Dendritic cell treated with granulocyte-macrophage colony-stimulating factor and Interleukin-4, amounts not matched to agents 40 ng/mL and 50 ng/mL, for 4 days (primary cell): ENCODE measurements at regions not wholly inside any gene's neighbourhood (a gene's known extent, or its start where the extent isn't known, plus 50 kb on each side); places are given as distances from the start of the nearest gene placed in this dataset.
"Not testable (repeated sequence)": the region's sequence is repeated elsewhere in the genome, so short reads cannot be mapped to it uniquely, and the experiment has no call there.

Source experiments
- H3K27ac Mint-ChIP-seq: one replicate; pipeline ENCODE4 v1.8.0; 2022; ENCODE audit warnings: mild to moderate bottlenecking, mixed read lengths
- H3K27me3 Mint-ChIP-seq: one replicate; pipeline ENCODE4 v1.8.0; 2022; ENCODE audit warnings: mild to moderate bottlenecking, mixed read lengths
- H3K36me3 Mint-ChIP-seq: one replicate; pipeline ENCODE4 v1.8.0; 2022; ENCODE audit warnings: low read depth, mixed read lengths
- H3K4me1 Mint-ChIP-seq: one replicate; pipeline ENCODE4 v1.8.0; 2022; ENCODE audit warnings: low read depth, mixed read lengths
- H3K4me3 Mint-ChIP-seq: one replicate; pipeline ENCODE4 v1.8.0; 2022; ENCODE audit warnings: mild to moderate bottlenecking, moderate library complexity, mixed read lengths
- H3K9me3 Mint-ChIP-seq: one replicate; pipeline ENCODE4 v1.8.0; 2022; ENCODE audit warnings: mixed read lengths
- intact Hi-C: fragments of 100-400 bp; cut with micrococcal nuclease; formaldehyde crosslinking; loops from one replicate; pipeline ENCODE4 v1.15.0; 2022

DNA sequence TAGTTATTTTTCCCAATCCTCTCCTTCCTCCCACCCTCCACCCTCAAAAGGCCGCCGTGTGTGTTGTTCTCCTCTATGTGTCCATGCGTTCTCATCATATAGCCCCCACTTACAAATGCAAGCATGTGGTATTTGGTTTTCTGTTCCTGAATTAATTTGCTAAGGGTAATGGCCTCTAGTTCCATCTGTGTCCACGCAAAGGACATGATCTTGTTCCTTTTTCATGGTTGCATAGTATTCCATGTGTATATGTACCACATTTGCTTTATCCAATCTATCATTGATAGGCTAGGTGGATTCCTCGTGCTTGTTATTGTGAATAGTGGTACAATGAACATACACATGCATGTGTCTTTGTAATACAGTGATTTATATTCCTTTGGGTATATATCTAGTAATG, 1193.7 kb downstream of the RPA4 start:
- Mint-ChIP-seq H3K27me3 (no peaks in the 10 kb centered on the region), H3K4me3 (no peak overlapping the region), H3K9me3 (no peaks in the 10 kb centered on the region), H3K27ac (no peak overlapping the region), H3K36me3 (no peaks in the 10 kb centered on the region), H3K4me1 (no peaks in the 10 kb centered on the region)
- intact Hi-C loops: no loop called here

DNA sequence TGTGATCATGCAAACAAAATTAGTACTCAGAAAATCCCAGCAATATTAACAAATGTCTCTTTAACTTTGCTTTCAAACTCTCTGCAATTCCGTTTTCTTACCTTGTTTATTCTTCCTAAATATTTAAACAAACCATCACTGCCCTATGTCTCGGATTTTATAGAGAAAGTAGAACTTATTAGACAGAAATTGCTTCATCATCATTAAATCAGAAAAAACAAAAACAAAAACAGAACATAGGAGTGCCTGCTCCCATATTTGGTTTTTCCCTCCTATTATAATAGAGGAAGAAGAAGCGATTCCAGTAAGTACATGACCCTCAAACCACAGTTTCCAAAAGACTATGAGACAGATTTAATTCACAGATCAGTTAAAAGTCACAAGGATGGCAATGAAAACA, 1228.0 kb downstream of the RPA4 start:
- intact Hi-C loops: no loop called here
- no peak overlapping the region for H3K4me3 Mint-ChIP-seq
- no peaks in the 10 kb centered on the region for H3K36me3 Mint-ChIP-seq
- no peak overlapping the region for H3K27ac Mint-ChIP-seq
- no peaks in the 10 kb centered on the region for H3K27me3 Mint-ChIP-seq
- no peaks in the 10 kb centered on the region for H3K4me1 Mint-ChIP-seq
- peaks cover 9% of the 10 kb centered on the region for H3K9me3 Mint-ChIP-seq

DNA sequence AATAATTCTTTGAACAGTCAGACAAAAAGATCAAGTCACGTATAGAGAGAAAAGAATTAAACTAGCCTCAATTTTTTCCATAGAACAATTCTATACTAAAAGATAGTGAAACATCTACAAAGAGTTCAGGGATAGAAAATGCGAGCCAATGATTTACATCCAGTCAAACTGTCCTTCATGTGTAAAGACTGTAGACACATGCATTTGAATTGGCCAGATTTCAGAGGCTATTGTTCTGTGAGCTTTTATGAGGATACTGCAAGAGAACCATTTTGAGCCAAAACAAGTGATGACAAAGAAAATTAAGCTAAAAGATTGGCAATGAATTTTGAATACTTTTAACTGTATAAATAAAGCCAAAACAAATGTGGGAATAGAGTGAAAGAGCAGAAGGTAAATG, 1230.3 kb downstream of the RPA4 start:
- intact Hi-C loops: no loop called here
- Mint-ChIP-seq H3K36me3 (no peaks in the 10 kb centered on the region), H3K9me3 (peaks cover 9% of the 10 kb centered on the region), H3K4me3 (no peak overlapping the region), H3K4me1 (no peaks in the 10 kb centered on the region), H3K27ac (no peak overlapping the region), H3K27me3 (no peaks in the 10 kb centered on the region)

DNA sequence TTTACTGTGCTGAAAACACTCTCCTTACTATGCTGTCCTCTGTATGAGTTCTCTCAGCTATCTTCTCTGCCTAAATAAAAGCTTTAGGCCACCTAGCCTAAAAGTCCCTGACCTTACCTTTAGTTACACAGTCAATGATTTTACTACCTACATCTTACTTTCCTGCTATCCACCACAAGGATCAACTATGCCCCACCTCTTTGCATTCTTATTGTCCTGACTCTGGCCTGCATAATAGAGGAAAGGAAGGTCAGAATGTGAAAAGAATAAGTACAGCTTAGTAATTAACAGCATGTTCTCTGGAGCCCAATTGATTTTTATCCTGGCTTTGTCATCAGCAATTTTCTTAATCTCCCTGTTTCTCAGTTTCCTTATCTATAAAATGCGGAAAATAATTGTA, 1257.8 kb downstream of the RPA4 start:
- Mint-ChIP-seq H3K4me1 (no peaks in the 10 kb centered on the region), H3K36me3 (no peaks in the 10 kb centered on the region), H3K27me3 (no peaks in the 10 kb centered on the region), H3K9me3 (peaks cover 21% of the 10 kb centered on the region), H3K4me3 (no peak overlapping the region), H3K27ac (no peak overlapping the region)
- intact Hi-C loops: no loop called here

DNA sequence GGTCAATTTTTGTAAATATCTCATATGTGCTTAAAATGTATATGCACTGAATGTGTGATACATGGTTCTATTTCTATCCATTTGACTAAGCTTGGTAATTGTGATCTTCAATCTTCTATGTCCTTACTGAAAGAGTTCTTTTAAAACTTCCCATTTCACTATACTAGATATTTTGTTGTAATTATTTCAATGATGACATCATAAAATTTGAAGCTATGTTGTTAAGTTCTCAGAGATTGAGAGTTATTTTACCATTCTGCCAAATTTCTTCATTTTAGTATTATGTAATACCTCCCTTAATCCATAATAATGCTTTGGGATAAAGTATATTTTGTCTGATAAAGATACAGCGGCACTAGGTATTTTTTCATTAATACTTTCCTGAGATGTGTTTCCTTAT, 1307.3 kb downstream of the RPA4 start:
- Mint-ChIP-seq H3K36me3 (no peaks in the 10 kb centered on the region), H3K4me1 (no peaks in the 10 kb centered on the region), H3K9me3 (no peaks in the 10 kb centered on the region), H3K27me3 (no peaks in the 10 kb centered on the region), H3K4me3 (no peak overlapping the region), H3K27ac (no peak overlapping the region)
- intact Hi-C loops: no loop called here

DNA sequence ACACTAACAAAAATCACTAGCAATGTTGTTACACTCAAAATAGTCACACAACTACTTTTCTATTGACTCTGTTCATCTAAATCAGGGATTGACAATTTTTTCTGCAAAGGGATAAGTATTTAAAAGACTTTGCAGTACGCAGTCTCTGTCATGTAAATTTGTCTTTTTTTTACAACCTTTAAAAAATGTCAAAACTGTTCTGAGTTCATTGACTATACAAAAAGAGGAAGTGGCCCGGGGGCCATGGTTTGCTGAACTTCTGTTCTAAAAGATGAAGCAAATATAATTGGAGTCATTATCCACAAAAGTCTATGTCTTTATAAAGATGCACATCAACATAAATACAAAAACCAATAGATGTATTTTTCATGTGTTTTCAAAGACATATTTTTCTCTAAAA, 1310.3 kb downstream of the RPA4 start:
- peaks cover 7% of the 10 kb centered on the region for H3K9me3 Mint-ChIP-seq

DNA sequence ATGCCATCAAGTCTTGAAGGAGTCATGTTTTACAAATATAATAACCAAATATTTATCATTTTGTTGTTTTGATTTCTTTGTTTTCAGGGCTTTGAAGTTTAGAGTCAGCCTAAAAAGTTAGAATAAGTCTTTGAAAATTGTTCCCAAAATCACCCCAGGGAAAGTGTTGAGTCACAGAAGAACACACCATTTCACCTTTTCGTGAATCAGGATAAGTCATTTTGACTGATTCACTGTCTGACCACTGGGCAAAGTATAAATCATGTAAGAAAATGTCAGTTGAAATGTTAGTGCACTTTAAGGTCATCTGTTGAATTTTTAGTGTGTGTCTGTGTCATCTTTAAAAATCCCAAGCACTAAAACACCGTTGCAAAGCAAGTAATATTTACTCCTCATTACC, 1320.1 kb downstream of the RPA4 start:
- Mint-ChIP-seq H3K27me3 (no peaks in the 10 kb centered on the region), H3K36me3 (no peaks in the 10 kb centered on the region), H3K4me1 (no peaks in the 10 kb centered on the region), H3K4me3 (no peak overlapping the region), H3K27ac (no peak overlapping the region), H3K9me3 (peaks cover 19% of the 10 kb centered on the region)
- intact Hi-C loops: no loop called here

More for the DNA sequence above, 1310.3 kb downstream of the RPA4 start:
- no peak overlapping the region for H3K27ac Mint-ChIP-seq
- H3K4me1 Mint-ChIP-seq: no peaks in the 10 kb centered on the region
- H3K4me3 Mint-ChIP-seq: no peak overlapping the region
- no peaks in the 10 kb centered on the region for H3K36me3 Mint-ChIP-seq
- H3K27me3 Mint-ChIP-seq: no peaks in the 10 kb centered on the region
- intact Hi-C loops: no loop called here

DNA sequence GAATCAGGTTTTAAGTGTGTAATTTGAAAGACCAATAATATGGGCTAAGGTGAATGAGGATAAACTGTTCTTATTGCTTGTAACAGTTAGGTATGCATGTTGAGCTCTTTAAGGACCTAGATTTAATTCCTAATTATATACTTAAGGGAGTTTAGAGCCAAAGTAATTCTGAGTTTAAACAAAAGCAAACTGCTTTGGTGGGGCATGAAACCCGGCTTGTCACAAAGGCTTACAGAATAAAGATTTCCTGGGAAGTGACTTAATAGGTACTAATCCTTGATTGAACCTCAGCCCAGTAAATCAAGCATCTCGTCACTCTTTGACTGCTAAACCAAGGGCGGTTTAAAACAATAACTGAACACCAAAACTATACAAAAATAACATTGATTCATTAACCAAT, 1324.2 kb downstream of the RPA4 start:
- intact Hi-C loops: no loop called here
- H3K9me3 Mint-ChIP-seq: peaks cover 33% of the 10 kb centered on the region
- no peaks in the 10 kb centered on the region for H3K27me3 Mint-ChIP-seq
- no peaks in the 10 kb centered on the region for H3K36me3 Mint-ChIP-seq
- H3K4me3 Mint-ChIP-seq: no peak overlapping the region
- no peak overlapping the region for H3K27ac Mint-ChIP-seq
- no peaks in the 10 kb centered on the region for H3K4me1 Mint-ChIP-seq

DNA sequence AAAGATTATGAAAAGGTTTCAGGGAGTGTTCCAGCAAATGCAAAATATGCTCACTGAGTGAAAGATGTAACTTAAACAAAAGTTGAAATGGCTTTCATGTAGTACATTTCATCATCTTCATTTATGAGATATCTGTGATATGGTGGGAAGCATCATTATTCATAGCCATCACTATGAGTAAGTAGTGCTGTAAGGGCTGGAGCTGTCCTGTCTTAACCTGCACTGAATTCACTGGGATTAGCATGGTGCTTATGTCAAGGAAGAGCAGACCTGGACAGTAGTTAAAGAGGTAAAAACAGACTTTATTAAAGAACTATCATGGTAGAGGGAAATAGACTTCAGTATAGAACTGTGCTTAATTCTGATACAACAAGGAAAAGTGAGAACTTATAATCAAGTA, 1347.3 kb downstream of the RPA4 start:
- intact Hi-C loops: no loop called here
- H3K4me3 Mint-ChIP-seq: no peak overlapping the region
- no peaks in the 10 kb centered on the region for H3K4me1 Mint-ChIP-seq
- H3K36me3 Mint-ChIP-seq: no peaks in the 10 kb centered on the region
- no peaks in the 10 kb centered on the region for H3K27me3 Mint-ChIP-seq
- H3K27ac Mint-ChIP-seq: no peak overlapping the region
- no peaks in the 10 kb centered on the region for H3K9me3 Mint-ChIP-seq

DNA sequence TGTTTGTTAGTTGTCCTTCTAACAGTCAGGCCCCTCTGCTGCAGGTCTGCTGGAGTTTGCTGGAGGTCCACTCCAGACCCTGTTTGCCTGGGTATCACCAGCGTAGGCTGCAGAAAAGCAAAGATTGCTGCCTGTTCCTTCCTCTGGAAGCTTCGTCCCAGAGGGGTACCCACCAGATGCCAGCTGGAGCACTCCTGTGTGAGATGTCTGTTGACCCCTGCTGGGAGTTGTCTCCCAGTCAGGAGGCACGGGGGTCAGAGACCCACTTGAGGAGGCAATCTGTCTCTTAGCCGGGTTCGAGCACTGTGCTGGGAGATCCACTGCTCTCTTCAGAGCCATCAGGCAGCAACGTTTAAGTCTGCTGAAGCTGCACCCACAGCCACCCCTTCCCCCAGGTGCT, 1356.4 kb downstream of the RPA4 start:
- peaks cover 22% of the 10 kb centered on the region for H3K9me3 Mint-ChIP-seq
- intact Hi-C loops, H3K27ac Mint-ChIP-seq, H3K4me1 Mint-ChIP-seq, H3K27me3 Mint-ChIP-seq, H3K4me3 Mint-ChIP-seq, H3K36me3 Mint-ChIP-seq: not testable (repeated sequence)

DNA sequence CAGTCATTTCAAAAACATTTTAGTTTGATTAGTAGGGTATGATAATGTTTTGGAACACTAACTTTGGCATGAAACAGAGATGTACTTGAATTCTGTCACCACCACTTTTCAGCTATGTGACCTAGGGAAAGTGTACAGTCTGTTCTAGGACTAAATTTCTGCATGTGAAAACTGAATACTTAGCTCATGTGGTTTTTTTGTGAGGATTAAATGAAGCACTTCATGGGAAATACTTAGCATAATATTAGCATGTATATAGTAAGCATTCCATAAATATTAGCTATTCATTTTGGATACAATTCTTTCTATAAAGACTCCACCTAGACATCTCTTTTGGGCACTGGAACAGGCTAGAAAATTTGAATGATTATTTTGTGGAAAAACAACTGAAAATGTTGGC, 1379.4 kb downstream of the RPA4 start:
- Mint-ChIP-seq H3K27me3 (no peaks in the 10 kb centered on the region), H3K27ac (no peak overlapping the region), H3K4me1 (no peaks in the 10 kb centered on the region), H3K9me3 (peaks cover 9% of the 10 kb centered on the region), H3K4me3 (no peak overlapping the region), H3K36me3 (no peaks in the 10 kb centered on the region)
- intact Hi-C loops: no loop called here

DNA sequence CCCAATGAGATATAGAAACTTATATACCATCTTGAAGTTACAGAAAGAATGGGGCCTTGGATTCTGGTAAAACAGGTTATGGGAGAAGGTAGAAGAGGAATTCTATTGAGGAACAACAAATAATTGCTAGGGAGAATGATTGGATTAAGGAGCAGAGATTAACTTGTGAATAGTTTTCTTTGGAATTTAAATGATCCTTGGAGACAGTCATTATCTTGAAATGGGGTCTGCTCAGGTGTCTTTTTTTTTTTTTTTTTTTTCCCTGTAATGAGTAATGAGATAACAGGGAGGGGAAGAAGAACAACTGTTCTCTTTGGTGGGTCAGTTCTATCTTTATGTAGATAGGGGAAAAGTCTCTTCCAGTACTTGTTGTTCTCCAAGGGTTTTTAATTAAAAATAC, 1406.0 kb downstream of the RPA4 start:
- no peaks in the 10 kb centered on the region for H3K27me3 Mint-ChIP-seq
- H3K4me3 Mint-ChIP-seq: no peak overlapping the region
- no peak overlapping the region for H3K27ac Mint-ChIP-seq
- intact Hi-C loops: no loop called here
- no peaks in the 10 kb centered on the region for H3K36me3 Mint-ChIP-seq
- peaks cover 35% of the 10 kb centered on the region for H3K9me3 Mint-ChIP-seq
- no peaks in the 10 kb centered on the region for H3K4me1 Mint-ChIP-seq

DNA sequence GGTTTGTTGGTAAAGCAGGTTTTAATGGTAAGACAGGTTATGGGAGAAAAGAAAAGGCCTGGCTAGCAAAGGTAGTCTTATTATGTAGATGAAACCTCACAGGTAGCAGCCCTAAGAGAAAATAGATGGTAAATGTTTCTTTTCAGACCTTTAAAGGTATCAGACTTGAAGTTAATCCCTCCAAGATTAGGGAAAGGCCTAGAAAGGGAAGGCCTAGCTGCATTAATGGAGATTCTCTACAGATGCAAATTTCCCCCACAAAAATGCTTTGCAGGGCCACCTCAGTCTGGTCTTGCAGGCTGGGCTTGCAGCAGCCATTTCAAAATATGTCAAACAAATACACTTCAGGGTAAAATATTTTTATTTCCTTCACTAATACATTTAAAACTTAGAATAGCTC, 1410.6 kb downstream of the RPA4 start:
- intact Hi-C loops: no loop called here
- Mint-ChIP-seq H3K4me1 (no peaks in the 10 kb centered on the region), H3K36me3 (no peaks in the 10 kb centered on the region)

DNA sequence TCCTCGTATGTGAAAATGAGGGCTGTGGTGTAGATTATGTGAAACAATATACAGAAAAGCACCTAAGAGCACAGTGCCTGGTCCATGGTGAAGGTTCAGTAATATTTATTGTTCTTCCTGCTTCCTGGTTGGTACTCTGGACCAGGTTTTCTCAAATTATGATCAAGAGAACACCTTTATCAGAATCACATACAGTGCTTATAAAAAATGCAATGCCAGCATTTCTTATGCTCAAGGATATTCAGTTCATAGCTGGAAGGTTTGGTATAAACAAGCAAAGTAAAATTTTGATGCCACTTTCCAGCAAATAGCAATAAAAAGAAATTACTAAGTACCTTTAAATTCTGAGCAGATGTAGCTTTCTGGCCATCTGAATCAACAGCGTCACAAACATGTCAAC, 1412.4 kb downstream of the RPA4 start:
- H3K9me3 Mint-ChIP-seq: peaks cover 15% of the 10 kb centered on the region

More for the DNA sequence above, 1410.6 kb downstream of the RPA4 start:
- Mint-ChIP-seq H3K4me3 (no peak overlapping the region), H3K9me3 (peaks cover 21% of the 10 kb centered on the region), H3K27ac (no peak overlapping the region), H3K27me3 (no peaks in the 10 kb centered on the region)

DNA sequence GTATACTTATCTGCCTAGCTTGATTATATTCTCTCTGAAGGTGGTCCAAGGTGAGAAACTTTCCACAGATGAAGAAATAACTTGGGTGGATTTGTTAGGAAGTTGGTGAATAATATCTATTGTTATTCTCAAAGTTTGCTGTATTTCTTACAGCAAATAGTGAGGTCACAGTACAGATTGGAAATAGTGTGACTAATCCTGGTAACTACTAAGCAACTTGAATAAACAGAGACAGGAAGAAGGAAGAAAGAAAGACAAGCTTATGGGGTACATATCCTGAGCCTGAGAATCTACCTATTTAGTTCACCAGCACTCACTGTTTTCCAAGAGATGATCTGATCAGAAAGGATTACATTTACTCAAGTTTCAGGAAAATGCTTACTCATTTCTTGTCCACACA, 1416.1 kb downstream of the RPA4 start:
- no peaks in the 10 kb centered on the region for H3K4me1 Mint-ChIP-seq
- no peak overlapping the region for H3K4me3 Mint-ChIP-seq
- peaks cover 16% of the 10 kb centered on the region for H3K9me3 Mint-ChIP-seq
- intact Hi-C loops: no loop called here
- no peaks in the 10 kb centered on the region for H3K27me3 Mint-ChIP-seq
- H3K36me3 Mint-ChIP-seq: no peaks in the 10 kb centered on the region
- no peak overlapping the region for H3K27ac Mint-ChIP-seq

More for the DNA sequence above, 1412.4 kb downstream of the RPA4 start:
- intact Hi-C loops: no loop called here
- Mint-ChIP-seq H3K27ac (no peak overlapping the region), H3K27me3 (no peaks in the 10 kb centered on the region), H3K4me3 (no peak overlapping the region), H3K36me3 (no peaks in the 10 kb centered on the region), H3K4me1 (no peaks in the 10 kb centered on the region)

DNA sequence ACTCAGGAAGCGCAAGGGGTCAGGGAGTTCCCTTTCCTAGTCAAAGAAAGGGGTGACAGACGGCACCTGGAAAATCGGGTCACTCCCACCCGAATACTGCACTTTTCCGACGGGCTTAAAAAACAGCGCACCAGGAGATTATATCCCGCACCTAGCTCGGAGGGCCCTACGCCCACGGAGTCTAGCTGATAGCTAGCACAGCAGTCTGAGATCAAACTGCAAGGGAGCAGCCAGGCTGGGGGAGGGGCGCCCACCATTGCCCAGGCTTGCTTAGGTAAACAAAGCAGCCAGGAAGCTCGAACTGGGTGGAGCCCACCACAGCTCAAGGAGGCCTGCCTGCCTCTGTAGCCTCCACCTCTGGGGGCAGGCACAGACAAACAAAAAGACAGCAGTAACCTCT, 1416.8 kb downstream of the RPA4 start:
- H3K27ac Mint-ChIP-seq, intact Hi-C loops, H3K4me3 Mint-ChIP-seq: not testable (repeated sequence)

More for the DNA sequence above, 1416.8 kb downstream of the RPA4 start:
- H3K27me3 Mint-ChIP-seq, H3K4me1 Mint-ChIP-seq, H3K36me3 Mint-ChIP-seq: not testable (repeated sequence)
- H3K9me3 Mint-ChIP-seq: peaks cover 16% of the 10 kb centered on the region
